WTC11 (cell line): ENCODE measurements at regions not wholly inside any gene's neighbourhood (a gene's known extent, or its start where the extent isn't known, plus 50 kb on each side); places are given as distances from the start of the nearest gene placed in this dataset.

ENCODE experiments used
- ATAC-seq: fragments of 200-7000 bp; cut with Tn5 transposase; 2 replicates; pipeline ENCODE4 v1.10.0; 2021; ENCODE audit warnings: mild to moderate bottlenecking, moderate library complexity
- CTCF ChIA-PET: fragments of 300-600 bp; sonication (Branson Sonifier 250); formaldehyde crosslinking; loops from one replicate; lab custom pipeline; 2021; ENCODE audit warnings: antibody characterized with exemption; lab: Charles Lee
- POLR2A ChIA-PET: fragments of 350-600 bp; sonication (Branson Sonifier 250); formaldehyde crosslinking; loops from one replicate; lab custom pipeline; 2021; ENCODE audit warnings: antibody characterized with exemption; lab: Charles Lee
- DNase-seq: peaks from one replicate; pipeline ENCODE4 v3.0.0; 2021; ENCODE audit warnings: low spot score
- H3K27ac Mint-ChIP-seq: 2 replicates; pipeline ENCODE4 v1.8.0; 2021; ENCODE audit warnings: mixed read lengths
- H3K27me3 Mint-ChIP-seq: 2 replicates; pipeline ENCODE4 v1.8.0; 2021; ENCODE audit warnings: low read depth, mild to moderate bottlenecking, moderate library complexity, mixed read lengths
- H3K36me3 Mint-ChIP-seq: 2 replicates; pipeline ENCODE4 v1.8.0; 2021; ENCODE audit warnings: mixed read lengths
- H3K4me1 Mint-ChIP-seq: 2 replicates; pipeline ENCODE4 v1.8.0; 2022; ENCODE audit warnings: mixed read lengths
- H3K4me3 Mint-ChIP-seq: 2 replicates; pipeline ENCODE4 v1.8.0; 2021; ENCODE audit warnings: mild to moderate bottlenecking, moderate library complexity, mixed read lengths
- H3K9me3 Mint-ChIP-seq: 2 replicates; pipeline ENCODE4 v1.8.0; 2021; ENCODE audit warnings: mixed read lengths
- ATF1 ChIP-seq: sonication (generic); formaldehyde crosslinking; IDR thresholded peaks from 2 replicates; pipeline ENCODE4 v1.8.1; 2023; ENCODE audit warnings: mild to moderate bottlenecking, moderate library complexity, missing genetic modification reagents
- CREM ChIP-seq: sonication (generic); formaldehyde crosslinking; IDR thresholded peaks from 2 replicates; pipeline ENCODE4 v1.8.1; 2022; ENCODE audit warnings: mild to moderate bottlenecking, missing genetic modification reagents, moderate library complexity
- ETV6 ChIP-seq: sonication (generic); formaldehyde crosslinking; IDR thresholded peaks from 2 replicates; pipeline ENCODE4 v1.8.1; 2022; ENCODE audit warnings: mild to moderate bottlenecking, missing genetic modification reagents
- FOXP1 ChIP-seq: sonication (generic); formaldehyde crosslinking; IDR thresholded peaks from 2 replicates; pipeline ENCODE4 v1.8.0; 2022; ENCODE audit warnings: missing genetic modification reagents, mild to moderate bottlenecking, moderate library complexity, borderline replicate concordance
- IRF2 ChIP-seq: sonication (generic); formaldehyde crosslinking; IDR thresholded peaks from 2 replicates; pipeline ENCODE4 v1.8.0; 2022; ENCODE audit warnings: low read depth, missing genetic modification reagents, borderline replicate concordance
- JUN ChIP-seq: sonication (generic); formaldehyde crosslinking; IDR thresholded peaks from 2 replicates; pipeline ENCODE4 v1.8.0; 2023; ENCODE audit warnings: mild to moderate bottlenecking, missing genetic modification reagents
- KAT7 ChIP-seq: sonication (generic); formaldehyde crosslinking; IDR thresholded peaks from 2 replicates; pipeline ENCODE4 v1.8.1; 2023; ENCODE audit warnings: missing genetic modification reagents, mild to moderate bottlenecking, borderline replicate concordance
- NFYB ChIP-seq: sonication (generic); formaldehyde crosslinking; conservative IDR thresholded peaks from 2 replicates; pipeline ENCODE4 v1.8.0; 2022; ENCODE audit warnings: low read depth, missing genetic modification reagents
- NR1H2 ChIP-seq: sonication (generic); formaldehyde crosslinking; IDR thresholded peaks from 2 replicates; pipeline ENCODE4 v1.9.0; 2021; ENCODE audit warnings: mild to moderate bottlenecking, moderate library complexity, missing genetic modification reagents
- NR3C1 ChIP-seq: sonication (generic); formaldehyde crosslinking; conservative IDR thresholded peaks from 2 replicates; pipeline ENCODE4 v1.8.1; 2023; ENCODE audit warnings: low read depth, mild to moderate bottlenecking, missing genetic modification reagents
- SOX15 ChIP-seq: fragments of 250-450 bp; sonication (Bioruptor Pico); IDR thresholded peaks from 2 replicates; pipeline ENCODE4 v1.9.0; 2021; ENCODE audit warnings: mild to moderate bottlenecking
- TCF7 ChIP-seq: sonication (generic); formaldehyde crosslinking; IDR thresholded peaks from 2 replicates; pipeline ENCODE4 v1.8.0; 2022; ENCODE audit warnings: mild to moderate bottlenecking, low read depth, missing genetic modification reagents, moderate library complexity
- ZNF263 ChIP-seq: sonication (generic); formaldehyde crosslinking; IDR thresholded peaks from 2 replicates; pipeline ENCODE4 v1.8.1; 2022; ENCODE audit warnings: low read depth, mild to moderate bottlenecking, moderate library complexity, missing genetic modification reagents
- ZNF423 ChIP-seq: fragments of 250-450 bp; sonication (Bioruptor Pico); IDR thresholded peaks from 2 replicates; pipeline ENCODE4 v2.1.2; 2022; ENCODE audit warnings: mild to moderate bottlenecking, moderate library complexity
- TF ChIP-seq, protein P1 (sequence below): sonication (generic); formaldehyde crosslinking; IDR thresholded peaks from 2 replicates; pipeline ENCODE4 v1.8.1; 2023; ENCODE audit warnings: mild to moderate bottlenecking, missing genetic modification reagents, moderate library complexity
- TF ChIP-seq, protein P2 (sequence below): sonication (generic); formaldehyde crosslinking; IDR thresholded peaks from 2 replicates; pipeline ENCODE4 v1.8.1; 2022; ENCODE audit warnings: mild to moderate bottlenecking, missing genetic modification reagents, moderate library complexity, borderline replicate concordance
- TF ChIP-seq, protein P3 (sequence below): sonication (generic); formaldehyde crosslinking; IDR thresholded peaks from 2 replicates; pipeline ENCODE4 v1.8.1; 2023; ENCODE audit warnings: mild to moderate bottlenecking, moderate library complexity, missing genetic modification reagents
- TF ChIP-seq, protein P4 (sequence below): sonication (generic); formaldehyde crosslinking; conservative IDR thresholded peaks from 2 replicates; pipeline ENCODE4 v1.8.1; 2022; ENCODE audit warnings: mild to moderate bottlenecking, missing genetic modification reagents
- TF ChIP-seq, protein P5 (sequence below): sonication (generic); formaldehyde crosslinking; IDR thresholded peaks from 2 replicates; pipeline ENCODE4 v1.8.0; 2022; ENCODE audit warnings: missing genetic modification reagents
- TF ChIP-seq, protein P6 (sequence below): sonication (generic); formaldehyde crosslinking; IDR thresholded peaks from 2 replicates; pipeline ENCODE4 v1.8.0; 2022; ENCODE audit warnings: mild to moderate bottlenecking, missing genetic modification reagents
- TF ChIP-seq, protein P7 (sequence below): fragments of 250-450 bp; sonication (Bioruptor Pico); IDR thresholded peaks from 2 replicates; pipeline ENCODE4 v1.9.0; 2021; ENCODE audit warnings: mild to moderate bottlenecking, borderline replicate concordance
- TF ChIP-seq, protein P8 (sequence below): sonication (generic); formaldehyde crosslinking; conservative IDR thresholded peaks from 2 replicates; pipeline ENCODE4 v1.8.1; 2023; ENCODE audit warnings: mild to moderate bottlenecking, low read depth, missing genetic modification reagents, moderate library complexity

DNA sequence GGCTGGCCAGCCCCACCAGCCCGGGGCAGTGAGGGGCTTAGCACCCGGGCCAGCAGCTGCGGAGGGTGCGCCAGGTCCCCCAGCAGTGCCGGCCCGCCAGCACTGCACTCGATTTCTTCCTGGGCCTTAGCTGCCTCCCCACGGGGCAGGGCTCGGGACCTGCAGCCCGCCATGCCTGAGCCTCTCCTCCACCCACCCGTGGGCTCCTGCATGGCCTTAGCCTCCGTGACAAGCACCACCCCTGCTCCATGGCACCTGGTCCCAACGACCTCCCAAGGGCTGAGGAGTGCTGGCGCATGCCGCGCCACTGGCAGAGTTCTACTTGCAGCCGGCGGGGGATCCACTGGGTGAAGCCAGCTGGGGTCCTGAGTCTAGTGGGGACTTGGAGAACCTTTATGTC lies 452.6 kb downstream of the AGTPBP1 start:
- DNase-seq (no peak), ATAC-seq (no peak)
- Mint-ChIP-seq H3K4me3 (no peak overlapping the region), H3K27me3 (peaks cover 31% of the 10 kb centered on the region), H3K4me1 (peaks cover 4% of the 10 kb centered on the region; the same call in 1 of the 2 replicates), H3K36me3 (peaks cover 9% of the 10 kb centered on the region), H3K27ac (no peak overlapping the region), H3K9me3 (peaks cover 20% of the 10 kb centered on the region)
- TF ChIP-seq, protein P1, sequence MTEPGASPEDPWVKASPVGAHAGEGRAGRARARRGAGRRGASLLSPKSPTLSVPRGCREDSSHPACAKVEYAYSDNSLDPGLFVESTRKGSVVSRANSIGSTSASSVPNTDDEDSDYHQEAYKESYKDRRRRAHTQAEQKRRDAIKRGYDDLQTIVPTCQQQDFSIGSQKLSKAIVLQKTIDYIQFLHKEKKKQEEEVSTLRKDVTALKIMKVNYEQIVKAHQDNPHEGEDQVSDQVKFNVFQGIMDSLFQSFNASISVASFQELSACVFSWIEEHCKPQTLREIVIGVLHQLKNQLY = no peak
- TF ChIP-seq SOX15 (CRISPR knock-in tag) (no peak), ATF1 (no peak), IRF2 (no peak), NR3C1 (CRISPR knock-in tag) (no peak), NR1H2 (CRISPR knock-in tag) (no peak), ZNF263 (CRISPR knock-in tag) (no peak), TCF7 (no peak), ETV6 (no peak), FOXP1 (CRISPR knock-in tag) (no peak)
- TF ChIP-seq, protein P2, sequence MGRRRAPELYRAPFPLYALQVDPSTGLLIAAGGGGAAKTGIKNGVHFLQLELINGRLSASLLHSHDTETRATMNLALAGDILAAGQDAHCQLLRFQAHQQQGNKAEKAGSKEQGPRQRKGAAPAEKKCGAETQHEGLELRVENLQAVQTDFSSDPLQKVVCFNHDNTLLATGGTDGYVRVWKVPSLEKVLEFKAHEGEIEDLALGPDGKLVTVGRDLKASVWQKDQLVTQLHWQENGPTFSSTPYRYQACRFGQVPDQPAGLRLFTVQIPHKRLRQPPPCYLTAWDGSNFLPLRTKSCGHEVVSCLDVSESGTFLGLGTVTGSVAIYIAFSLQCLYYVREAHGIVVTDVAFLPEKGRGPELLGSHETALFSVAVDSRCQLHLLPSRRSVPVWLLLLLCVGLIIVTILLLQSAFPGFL (CRISPR knock-in tag) = no peak
- TF ChIP-seq, protein P3, sequence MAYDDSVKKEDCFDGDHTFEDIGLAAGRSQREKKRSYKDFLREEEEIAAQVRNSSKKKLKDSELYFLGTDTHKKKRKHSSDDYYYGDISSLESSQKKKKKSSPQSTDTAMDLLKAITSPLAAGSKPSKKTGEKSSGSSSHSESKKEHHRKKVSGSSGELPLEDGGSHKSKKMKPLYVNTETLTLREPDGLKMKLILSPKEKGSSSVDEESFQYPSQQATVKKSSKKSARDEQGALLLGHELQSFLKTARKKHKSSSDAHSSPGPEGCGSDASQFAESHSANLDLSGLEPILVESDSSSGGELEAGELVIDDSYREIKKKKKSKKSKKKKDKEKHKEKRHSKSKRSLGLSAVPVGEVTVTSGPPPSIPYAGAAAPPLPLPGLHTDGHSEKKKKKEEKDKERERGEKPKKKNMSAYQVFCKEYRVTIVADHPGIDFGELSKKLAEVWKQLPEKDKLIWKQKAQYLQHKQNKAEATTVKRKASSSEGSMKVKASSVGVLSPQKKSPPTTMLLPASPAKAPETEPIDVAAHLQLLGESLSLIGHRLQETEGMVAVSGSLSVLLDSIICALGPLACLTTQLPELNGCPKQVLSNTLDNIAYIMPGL (CRISPR knock-in tag) = no peak
- TF ChIP-seq, protein P4, sequence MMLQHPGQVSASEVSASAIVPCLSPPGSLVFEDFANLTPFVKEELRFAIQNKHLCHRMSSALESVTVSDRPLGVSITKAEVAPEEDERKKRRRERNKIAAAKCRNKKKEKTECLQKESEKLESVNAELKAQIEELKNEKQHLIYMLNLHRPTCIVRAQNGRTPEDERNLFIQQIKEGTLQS (CRISPR knock-in tag) = no peak
- TF ChIP-seq, protein P5, sequence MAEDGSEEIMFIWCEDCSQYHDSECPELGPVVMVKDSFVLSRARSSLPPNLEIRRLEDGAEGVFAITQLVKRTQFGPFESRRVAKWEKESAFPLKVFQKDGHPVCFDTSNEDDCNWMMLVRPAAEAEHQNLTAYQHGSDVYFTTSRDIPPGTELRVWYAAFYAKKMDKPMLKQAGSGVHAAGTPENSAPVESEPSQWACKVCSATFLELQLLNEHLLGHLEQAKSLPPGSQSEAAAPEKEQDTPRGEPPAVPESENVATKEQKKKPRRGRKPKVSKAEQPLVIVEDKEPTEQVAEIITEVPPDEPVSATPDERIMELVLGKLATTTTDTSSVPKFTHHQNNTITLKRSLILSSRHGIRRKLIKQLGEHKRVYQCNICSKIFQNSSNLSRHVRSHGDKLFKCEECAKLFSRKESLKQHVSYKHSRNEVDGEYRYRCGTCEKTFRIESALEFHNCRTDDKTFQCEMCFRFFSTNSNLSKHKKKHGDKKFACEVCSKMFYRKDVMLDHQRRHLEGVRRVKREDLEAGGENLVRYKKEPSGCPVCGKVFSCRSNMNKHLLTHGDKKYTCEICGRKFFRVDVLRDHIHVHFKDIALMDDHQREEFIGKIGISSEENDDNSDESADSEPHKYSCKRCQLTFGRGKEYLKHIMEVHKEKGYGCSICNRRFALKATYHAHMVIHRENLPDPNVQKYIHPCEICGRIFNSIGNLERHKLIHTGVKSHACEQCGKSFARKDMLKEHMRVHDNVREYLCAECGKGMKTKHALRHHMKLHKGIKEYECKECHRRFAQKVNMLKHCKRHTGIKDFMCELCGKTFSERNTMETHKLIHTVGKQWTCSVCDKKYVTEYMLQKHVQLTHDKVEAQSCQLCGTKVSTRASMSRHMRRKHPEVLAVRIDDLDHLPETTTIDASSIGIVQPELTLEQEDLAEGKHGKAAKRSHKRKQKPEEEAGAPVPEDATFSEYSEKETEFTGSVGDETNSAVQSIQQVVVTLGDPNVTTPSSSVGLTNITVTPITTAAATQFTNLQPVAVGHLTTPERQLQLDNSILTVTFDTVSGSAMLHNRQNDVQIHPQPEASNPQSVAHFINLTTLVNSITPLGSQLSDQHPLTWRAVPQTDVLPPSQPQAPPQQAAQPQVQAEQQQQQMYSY = no peak
- ChIA-PET CTCF (interaction anchor here (0.9 kb wide), 1 partner anchor 43 kb away, joined by 3 read pairs; no protein-coding TSS in a partner anchor), POLR2A (no interaction called here)

DNA sequence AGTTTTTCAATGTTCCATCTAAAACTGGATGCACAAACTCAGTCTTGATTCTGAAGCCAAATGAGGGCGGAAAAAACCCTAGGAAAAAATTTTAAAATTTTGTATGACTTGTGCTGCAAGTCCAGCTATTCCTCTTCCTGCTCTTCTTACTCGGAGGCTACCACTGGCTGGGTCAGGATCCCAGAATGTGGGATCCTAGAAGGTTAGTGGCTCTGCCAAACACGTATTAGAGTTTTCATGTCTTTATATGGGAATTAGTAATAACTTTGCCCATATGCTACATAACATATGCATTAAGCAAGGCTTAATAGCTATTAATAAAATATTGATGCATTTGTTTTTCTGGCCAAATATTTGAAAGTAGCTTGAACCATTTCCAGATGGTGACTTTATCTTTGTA lies 458.3 kb downstream of the AGTPBP1 start:
- ChIA-PET CTCF (no interaction called here), POLR2A (no interaction called here)
- Mint-ChIP-seq H3K4me1 (peaks cover 22% of the 10 kb centered on the region), H3K4me3 (no peak overlapping the region), H3K27me3 (peaks cover 89% of the 10 kb centered on the region), H3K27ac (no peak overlapping the region), H3K9me3 (peaks cover 20% of the 10 kb centered on the region), H3K36me3 (peaks cover 12% of the 10 kb centered on the region)
- no peak for DNase-seq
- no peak for ATAC-seq
- TF ChIP-seq, protein P6, sequence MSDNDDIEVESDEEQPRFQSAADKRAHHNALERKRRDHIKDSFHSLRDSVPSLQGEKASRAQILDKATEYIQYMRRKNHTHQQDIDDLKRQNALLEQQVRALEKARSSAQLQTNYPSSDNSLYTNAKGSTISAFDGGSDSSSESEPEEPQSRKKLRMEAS = no peak
- TF ChIP-seq KAT7 (no peak), ZNF263 (CRISPR knock-in tag) (no peak), JUN (CRISPR knock-in tag) (no peak), NFYB (no peak), ZNF423 (CRISPR knock-in tag) (no peak), CREM (CRISPR knock-in tag) (no peak)
- TF ChIP-seq, protein P7, sequence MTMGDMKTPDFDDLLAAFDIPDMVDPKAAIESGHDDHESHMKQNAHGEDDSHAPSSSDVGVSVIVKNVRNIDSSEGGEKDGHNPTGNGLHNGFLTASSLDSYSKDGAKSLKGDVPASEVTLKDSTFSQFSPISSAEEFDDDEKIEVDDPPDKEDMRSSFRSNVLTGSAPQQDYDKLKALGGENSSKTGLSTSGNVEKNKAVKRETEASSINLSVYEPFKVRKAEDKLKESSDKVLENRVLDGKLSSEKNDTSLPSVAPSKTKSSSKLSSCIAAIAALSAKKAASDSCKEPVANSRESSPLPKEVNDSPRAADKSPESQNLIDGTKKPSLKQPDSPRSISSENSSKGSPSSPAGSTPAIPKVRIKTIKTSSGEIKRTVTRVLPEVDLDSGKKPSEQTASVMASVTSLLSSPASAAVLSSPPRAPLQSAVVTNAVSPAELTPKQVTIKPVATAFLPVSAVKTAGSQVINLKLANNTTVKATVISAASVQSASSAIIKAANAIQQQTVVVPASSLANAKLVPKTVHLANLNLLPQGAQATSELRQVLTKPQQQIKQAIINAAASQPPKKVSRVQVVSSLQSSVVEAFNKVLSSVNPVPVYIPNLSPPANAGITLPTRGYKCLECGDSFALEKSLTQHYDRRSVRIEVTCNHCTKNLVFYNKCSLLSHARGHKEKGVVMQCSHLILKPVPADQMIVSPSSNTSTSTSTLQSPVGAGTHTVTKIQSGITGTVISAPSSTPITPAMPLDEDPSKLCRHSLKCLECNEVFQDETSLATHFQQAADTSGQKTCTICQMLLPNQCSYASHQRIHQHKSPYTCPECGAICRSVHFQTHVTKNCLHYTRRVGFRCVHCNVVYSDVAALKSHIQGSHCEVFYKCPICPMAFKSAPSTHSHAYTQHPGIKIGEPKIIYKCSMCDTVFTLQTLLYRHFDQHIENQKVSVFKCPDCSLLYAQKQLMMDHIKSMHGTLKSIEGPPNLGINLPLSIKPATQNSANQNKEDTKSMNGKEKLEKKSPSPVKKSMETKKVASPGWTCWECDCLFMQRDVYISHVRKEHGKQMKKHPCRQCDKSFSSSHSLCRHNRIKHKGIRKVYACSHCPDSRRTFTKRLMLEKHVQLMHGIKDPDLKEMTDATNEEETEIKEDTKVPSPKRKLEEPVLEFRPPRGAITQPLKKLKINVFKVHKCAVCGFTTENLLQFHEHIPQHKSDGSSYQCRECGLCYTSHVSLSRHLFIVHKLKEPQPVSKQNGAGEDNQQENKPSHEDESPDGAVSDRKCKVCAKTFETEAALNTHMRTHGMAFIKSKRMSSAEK (CRISPR knock-in tag) = no peak
- TF ChIP-seq, protein P8, sequence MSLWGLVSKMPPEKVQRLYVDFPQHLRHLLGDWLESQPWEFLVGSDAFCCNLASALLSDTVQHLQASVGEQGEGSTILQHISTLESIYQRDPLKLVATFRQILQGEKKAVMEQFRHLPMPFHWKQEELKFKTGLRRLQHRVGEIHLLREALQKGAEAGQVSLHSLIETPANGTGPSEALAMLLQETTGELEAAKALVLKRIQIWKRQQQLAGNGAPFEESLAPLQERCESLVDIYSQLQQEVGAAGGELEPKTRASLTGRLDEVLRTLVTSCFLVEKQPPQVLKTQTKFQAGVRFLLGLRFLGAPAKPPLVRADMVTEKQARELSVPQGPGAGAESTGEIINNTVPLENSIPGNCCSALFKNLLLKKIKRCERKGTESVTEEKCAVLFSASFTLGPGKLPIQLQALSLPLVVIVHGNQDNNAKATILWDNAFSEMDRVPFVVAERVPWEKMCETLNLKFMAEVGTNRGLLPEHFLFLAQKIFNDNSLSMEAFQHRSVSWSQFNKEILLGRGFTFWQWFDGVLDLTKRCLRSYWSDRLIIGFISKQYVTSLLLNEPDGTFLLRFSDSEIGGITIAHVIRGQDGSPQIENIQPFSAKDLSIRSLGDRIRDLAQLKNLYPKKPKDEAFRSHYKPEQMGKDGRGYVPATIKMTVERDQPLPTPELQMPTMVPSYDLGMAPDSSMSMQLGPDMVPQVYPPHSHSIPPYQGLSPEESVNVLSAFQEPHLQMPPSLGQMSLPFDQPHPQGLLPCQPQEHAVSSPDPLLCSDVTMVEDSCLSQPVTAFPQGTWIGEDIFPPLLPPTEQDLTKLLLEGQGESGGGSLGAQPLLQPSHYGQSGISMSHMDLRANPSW (CRISPR knock-in tag) = no peak
